ENCODE measurements at regions not wholly inside any gene's neighbourhood (a gene's known extent, or its start where the extent isn't known, plus 50 kb on each side); places are given as distances from the start of the nearest gene placed in this dataset.

- no TSS peak for BruUV-seq (replicated peaks)
- no peaks in the 10 kb centered on the region for H4K20me1 ChIP-seq (replicated peaks; ENCODE audit: control insufficient read depth, extremely low read depth, insufficient read depth, low read length)
- no peaks in the 10 kb centered on the region for H3K79me2 ChIP-seq (ENCODE audit: control insufficient read depth, insufficient read depth, low read length)
- dilution Hi-C loops (cut with MboI; ENCODE audit: extremely low pct_ligation_motif_present, low sequenced_read_pairs) (no loop called here), intact Hi-C loops (cut with micrococcal nuclease) (no loop called here)
- no peaks in the 10 kb centered on the region for H3K9me3 ChIP-seq (replicated peaks; ENCODE audit: control insufficient read depth, insufficient read depth, low read length)
- ChIA-PET CTCF (interaction anchor here (1.5 kb wide), 1 partner anchor 11 kb away, joined by 3 read pairs; no protein-coding TSS in a partner anchor), POLR2A (no interaction called here)
- H2AFZ ChIP-seq (ENCODE audit: low read depth, low read length), result no peak overlapping the region
- H3K4me1 ChIP-seq (ENCODE audit: control insufficient read depth, extremely low read depth, insufficient read depth, low read length), result no peaks in the 10 kb centered on the region
- H3K4me2 ChIP-seq (ENCODE audit: insufficient read depth, low read length), result no peak overlapping the region
- no peaks in the 10 kb centered on the region for H3K36me3 ChIP-seq (ENCODE audit: control insufficient read depth in 2 of 2, extremely low read depth in 1 of 2, insufficient read depth in 2 of 2, low read length in 2 of 2)
- H3K27ac ChIP-seq (ENCODE audit: insufficient read depth, low read depth, low read length), result no peak overlapping the region
- H3K9ac ChIP-seq (replicated peaks; ENCODE audit: extremely low read depth, insufficient read depth, low read length), result no peak overlapping the region
- FAIRE-seq (no peak), DNase-seq (ENCODE audit: low read depth, low spot score) (no peak)
- H3K27me3 ChIP-seq (ENCODE audit: control insufficient read depth in 2 of 2, insufficient read depth in 2 of 2, low read length in 2 of 2), result peaks cover 0 to 5% of the 10 kb centered on the region in 2 experiments
- no peaks in the 10 kb centered on the region for H3K9me1 ChIP-seq (replicated peaks; ENCODE audit: control insufficient read depth, extremely low read depth, insufficient read depth, low read length)
- H3K4me3 ChIP-seq (replicated peaks in 1 of 3; ENCODE audit: insufficient read depth in 1 of 3, low read depth in 1 of 3, low read length in 3 of 3), result no peak overlapping the region
- TF ChIP-seq GATA2 (IDR thresholded peaks at IDR 0.05; ENCODE audit: insufficient read depth, insufficient read length, low read depth, low read length) (no peak), JUN (IDR thresholded peaks at IDR 0.05; ENCODE audit: borderline replicate concordance, insufficient read depth, insufficient read length, low read depth) (no peak), MAX (IDR thresholded peaks at IDR 0.05; ENCODE audit: insufficient read depth, insufficient read length) (no peak), MYC (IDR thresholded peaks at IDR 0.05; ENCODE audit: low read depth, low read length) (no peak), FOS (IDR thresholded peaks at IDR 0.05; ENCODE audit: borderline replicate concordance, insufficient read depth, low read length) (no peak), EZH2 (IDR thresholded peaks at IDR 0.05; ENCODE audit: borderline replicate concordance, low read depth, low read length, severe bottlenecking) (no peak), POLR2AphosphoS5 (IDR thresholded peaks at IDR 0.05; ENCODE audit: insufficient read depth, low read depth, low read length) (no peak), CTCF (IDR thresholded peaks at IDR 0.05; ENCODE audit: extremely low read depth in 1 of 2, insufficient read depth in 1 of 2, low read depth in 1 of 2, low read length in 2 of 2) (no peak), POLR2A (IDR thresholded peaks at IDR 0.05; ENCODE audit: low read depth, low read length) (no peak)
Measured at GRCh38 chr5:53815471-53815870, 255.0 kb downstream of the NDUFS4 start.
